Activated naive CD4-positive, alpha-beta T cell treated with anti-CD3 and anti-CD28 coated beads for 36 hours (primary cell): ENCODE measurements at regions not wholly inside any gene's neighbourhood (a gene's known extent, or its start where the extent isn't known, plus 50 kb on each side); places are given as distances from the start of the nearest gene placed in this dataset.

ENCODE experiments used
- CTCF ChIA-PET: fragments of 350-600 bp; sonication (Branson Sonifier 250); formaldehyde crosslinking; loops from one replicate; lab custom pipeline; 2021; ENCODE audit warnings: antibody characterized with exemption; lab: Charles Lee
- DNase-seq: peaks from one replicate; pipeline ENCODE4 v3.0.0-alpha.2; 2020
- H3K27ac Mint-ChIP-seq: one replicate; pipeline ENCODE4 v1.8.0; 2021; ENCODE audit warnings: mild to moderate bottlenecking, mixed read lengths
- H3K27me3 Mint-ChIP-seq: one replicate; pipeline ENCODE4 v1.8.0; 2021; ENCODE audit warnings: low read depth, mixed read lengths
- H3K36me3 Mint-ChIP-seq: one replicate; pipeline ENCODE4 v1.8.0; 2021; ENCODE audit warnings: low read depth, mixed read lengths
- H3K4me1 Mint-ChIP-seq: one replicate; pipeline ENCODE4 v1.8.0; 2021; ENCODE audit warnings: low read depth, mixed read lengths
- H3K4me3 Mint-ChIP-seq: one replicate; pipeline ENCODE4 v1.8.0; 2021; ENCODE audit warnings: mild to moderate bottlenecking, moderate library complexity, mixed read lengths
- H3K9me3 Mint-ChIP-seq: one replicate; pipeline ENCODE4 v1.8.0; 2021; ENCODE audit warnings: mixed read lengths
- intact Hi-C: fragments of 100-400 bp; cut with micrococcal nuclease; formaldehyde crosslinking; loops from one replicate; pipeline ENCODE4 v1.15.1; 2023

DNA sequence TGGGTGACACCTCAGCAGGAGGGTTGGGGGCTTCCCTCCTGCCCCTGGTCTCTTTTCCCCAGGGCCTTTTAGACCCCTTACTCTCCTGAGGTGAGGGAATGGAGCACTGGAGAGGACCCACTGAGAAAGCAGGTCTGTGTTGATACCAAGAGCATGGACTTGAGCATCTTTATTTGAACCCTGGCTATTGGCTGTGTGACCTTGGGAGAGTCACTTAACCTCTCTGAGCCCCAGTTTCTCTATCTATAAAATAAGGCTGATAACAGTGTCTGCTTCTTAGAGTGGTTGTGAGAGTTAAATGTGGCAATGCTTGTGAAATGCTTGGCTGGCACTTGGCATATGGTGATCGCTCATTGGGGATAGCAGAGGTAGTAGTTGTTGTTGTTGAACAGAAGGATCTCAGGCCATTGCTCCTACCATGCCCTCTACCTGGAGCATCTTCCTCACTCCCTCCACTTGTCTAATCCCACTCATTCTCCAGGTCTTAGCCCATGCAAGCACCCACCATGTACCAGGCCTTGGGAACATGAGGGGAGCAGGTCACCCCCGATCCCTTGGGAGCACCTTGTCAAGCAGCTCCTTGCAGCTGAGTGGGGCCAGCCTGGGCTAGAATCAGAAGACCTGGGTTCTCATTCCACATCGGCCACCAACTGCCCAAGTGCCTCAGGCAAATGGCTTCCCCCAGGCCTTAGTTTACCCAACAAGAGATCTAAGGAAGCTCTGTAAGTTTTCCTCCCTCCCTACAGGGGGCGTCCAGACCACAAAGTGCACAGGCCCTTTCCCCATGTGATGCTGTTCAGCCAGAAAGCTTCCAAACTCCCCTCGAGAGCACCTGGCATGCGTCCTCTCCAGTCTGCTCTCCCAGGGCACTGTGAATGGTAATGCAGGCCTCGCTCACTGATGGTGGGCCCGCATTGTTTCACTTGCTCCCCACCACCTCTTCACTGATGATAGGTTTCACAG, 96.7 kb downstream of the LSM3 start:
- H3K9me3 Mint-ChIP-seq: no peaks in the 10 kb centered on the region
- CTCF ChIA-PET: interaction anchor here (1.4 kb wide), 1 partner anchor 192 kb away, joined by 3 read pairs; no protein-coding TSS in a partner anchor
- peak; percentile 15 for DNase-seq
- no peaks in the 10 kb centered on the region for H3K4me1 Mint-ChIP-seq
- no peak overlapping the region for H3K27ac Mint-ChIP-seq
- no peak overlapping the region for H3K4me3 Mint-ChIP-seq
- no peaks in the 10 kb centered on the region for H3K27me3 Mint-ChIP-seq
- intact Hi-C loops: loop anchor here (1.0 kb wide), 1 partner anchor 193 kb away; no protein-coding TSS in a partner anchor
- no peaks in the 10 kb centered on the region for H3K36me3 Mint-ChIP-seq

DNA sequence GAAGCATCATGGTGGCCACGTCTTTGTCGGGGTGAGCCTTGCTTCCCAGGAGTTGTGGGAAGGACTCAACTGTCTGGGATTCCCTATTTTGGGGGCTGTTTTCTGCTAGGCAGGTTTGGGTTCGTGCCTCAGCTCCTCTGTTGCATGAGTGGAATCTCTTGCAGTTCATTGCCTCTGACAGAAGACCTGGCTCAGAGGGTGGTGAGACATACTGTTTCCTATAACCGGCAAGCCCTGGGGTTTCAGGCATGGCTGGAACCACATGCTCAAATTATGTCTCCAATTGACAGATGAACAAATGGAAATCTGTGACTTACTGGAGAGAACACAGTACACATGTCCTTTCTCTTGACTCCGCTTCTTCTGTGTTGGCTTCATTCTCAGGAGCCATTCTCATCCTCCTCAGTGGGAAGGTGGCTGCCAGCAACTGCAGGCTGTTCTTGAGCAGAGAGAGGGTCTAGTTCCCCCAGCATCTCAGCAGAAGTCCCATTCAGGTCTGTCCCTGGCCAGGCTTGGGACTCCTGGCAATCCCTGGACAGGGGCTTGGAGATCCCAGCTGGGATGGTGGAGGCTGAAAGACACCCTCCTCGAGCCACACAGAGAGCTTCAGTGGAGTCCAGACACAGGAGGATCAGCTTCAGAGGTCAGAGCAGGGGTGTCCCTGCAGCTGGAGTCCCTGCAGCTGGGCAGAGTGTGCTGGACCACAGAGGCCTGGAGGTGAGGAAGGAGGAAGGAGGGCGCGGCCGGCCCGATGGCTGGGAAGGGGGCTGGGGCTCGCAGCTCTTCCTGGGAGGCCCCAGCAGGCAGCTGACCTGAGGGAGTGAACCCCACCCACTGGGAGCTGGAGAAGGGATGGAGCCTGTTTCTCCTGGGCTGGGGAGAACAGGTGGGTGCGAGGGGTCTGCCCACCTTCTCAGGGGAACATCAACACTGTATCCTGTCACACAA, 97.6 kb downstream of the LSM3 start:
- intact Hi-C loops: loop anchor here (1.0 kb wide), 1 partner anchor 192 kb away; no protein-coding TSS in a partner anchor
- no peaks in the 10 kb centered on the region for H3K27me3 Mint-ChIP-seq
- H3K9me3 Mint-ChIP-seq: no peaks in the 10 kb centered on the region
- no peak overlapping the region for H3K27ac Mint-ChIP-seq
- no peaks in the 10 kb centered on the region for H3K36me3 Mint-ChIP-seq
- CTCF ChIA-PET: interaction anchor here (1.0 to 1.4 kb wide), 2 partner anchors 191 to 234 kb away, joined by 3 to 4 read pairs; no protein-coding TSS in a partner anchor
- DNase-seq: no peak
- H3K4me3 Mint-ChIP-seq: no peak overlapping the region
- no peaks in the 10 kb centered on the region for H3K4me1 Mint-ChIP-seq

DNA sequence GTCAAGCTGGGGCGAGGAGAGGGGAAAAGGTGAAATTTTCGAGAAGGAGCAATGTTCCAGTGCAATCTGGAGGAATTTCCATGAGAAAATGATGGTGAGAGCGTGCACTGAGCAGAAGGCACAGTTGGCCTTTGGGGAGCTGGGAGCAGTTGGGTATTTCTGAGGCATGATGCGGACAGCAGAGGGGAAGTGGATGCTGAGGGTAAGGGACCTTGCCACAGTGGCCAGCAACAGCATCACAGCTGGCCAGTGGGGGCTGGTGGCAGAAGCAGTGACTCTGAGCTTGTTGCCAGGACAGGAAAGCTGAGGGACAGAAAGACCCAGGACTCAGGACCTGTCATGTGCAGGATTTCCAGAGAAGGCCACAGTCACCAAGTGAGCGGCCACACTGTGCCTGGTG, 98.9 kb downstream of the LSM3 start:
- Mint-ChIP-seq H3K27me3 (no peaks in the 10 kb centered on the region), H3K27ac (no peak overlapping the region), H3K4me1 (no peaks in the 10 kb centered on the region), H3K9me3 (no peaks in the 10 kb centered on the region), H3K36me3 (no peaks in the 10 kb centered on the region), H3K4me3 (no peak overlapping the region)
- CTCF ChIA-PET: interaction anchor here (0.9 to 2.1 kb wide), 3 partner anchors 16 to 190 kb away, joined by 3 to 6 read pairs (median 3); no protein-coding TSS in a partner anchor
- no peak for DNase-seq
- intact Hi-C loops: no loop called here

DNA sequence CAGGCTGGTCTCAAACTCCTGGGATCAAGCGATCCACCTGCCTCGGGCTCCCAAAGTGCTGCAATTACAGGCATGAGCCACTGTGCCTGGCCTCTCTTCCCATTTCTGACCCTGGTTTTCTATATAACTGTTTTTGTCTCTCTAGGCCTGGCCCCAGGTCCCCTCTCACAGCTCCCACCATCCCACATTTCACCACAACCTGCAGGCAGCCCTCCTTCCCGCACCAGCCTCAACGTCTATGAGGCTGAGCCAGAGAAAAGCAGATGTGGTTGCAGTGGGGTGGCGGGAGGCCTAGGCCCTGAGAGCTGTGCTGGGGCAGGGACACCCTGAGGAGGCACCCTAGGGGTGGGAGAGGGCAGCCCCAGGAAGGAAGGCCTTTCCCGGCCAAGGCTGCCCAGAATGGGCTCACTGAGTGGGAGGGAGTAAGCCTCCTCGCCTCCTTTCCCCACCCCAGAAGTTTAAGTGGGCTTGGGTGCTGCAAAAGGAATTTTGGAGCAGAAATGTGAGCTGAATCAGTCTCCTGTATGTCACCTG, 99.7 kb downstream of the LSM3 start:
- H3K4me3 Mint-ChIP-seq: no peak overlapping the region
- no peaks in the 10 kb centered on the region for H3K27me3 Mint-ChIP-seq
- H3K4me1 Mint-ChIP-seq: no peaks in the 10 kb centered on the region
- H3K36me3 Mint-ChIP-seq: no peaks in the 10 kb centered on the region
- intact Hi-C loops: no loop called here
- CTCF ChIA-PET: interaction anchor here (0.9 to 2.1 kb wide), 3 partner anchors 17 to 189 kb away, joined by 3 to 6 read pairs (median 3); no protein-coding TSS in a partner anchor
- no peak for DNase-seq
- H3K27ac Mint-ChIP-seq: no peak overlapping the region
- no peaks in the 10 kb centered on the region for H3K9me3 Mint-ChIP-seq

DNA sequence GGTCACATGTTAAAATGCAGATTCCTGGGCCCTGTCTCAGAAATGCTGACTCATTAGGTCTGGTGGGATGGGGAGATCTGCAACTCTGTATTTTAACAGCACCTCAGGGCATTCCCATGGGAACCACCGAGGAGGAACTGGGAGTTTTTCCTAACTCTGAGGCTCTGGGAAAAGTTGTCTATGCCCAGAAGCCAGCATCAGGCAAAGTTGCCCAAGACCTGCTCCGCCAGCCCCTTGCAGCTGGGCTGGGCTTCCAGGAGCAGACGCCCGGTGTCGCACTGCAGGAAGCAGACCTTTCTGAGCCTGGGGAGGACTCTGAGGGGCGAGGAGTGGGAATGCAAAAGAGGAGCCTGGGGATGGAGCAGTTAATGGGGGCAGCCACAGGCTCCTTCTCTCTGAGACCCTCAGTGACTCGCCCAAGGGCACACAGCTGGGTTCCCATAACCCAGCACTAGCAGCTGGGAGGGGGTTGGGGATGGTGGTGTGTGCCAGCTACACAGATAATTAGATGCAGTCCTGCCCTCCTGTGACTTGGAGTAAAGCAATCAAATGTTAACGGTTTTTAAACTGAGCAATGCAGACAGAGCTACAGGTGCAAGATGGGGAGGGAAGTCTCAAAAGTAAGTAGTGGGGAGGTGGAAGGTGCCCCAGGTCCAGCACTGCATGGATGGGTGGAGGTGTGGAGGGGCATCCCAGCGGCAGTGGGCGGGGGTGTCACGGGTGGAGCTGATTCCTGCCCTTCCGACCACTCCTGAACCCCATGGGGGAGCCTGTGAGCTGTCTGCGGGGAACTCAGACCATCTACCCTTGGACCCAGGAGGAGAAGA, 100.4 kb downstream of the LSM3 start:
- Mint-ChIP-seq H3K36me3 (no peaks in the 10 kb centered on the region), H3K4me1 (no peaks in the 10 kb centered on the region), H3K9me3 (no peaks in the 10 kb centered on the region), H3K27me3 (no peaks in the 10 kb centered on the region), H3K27ac (no peak overlapping the region), H3K4me3 (no peak overlapping the region)
- CTCF ChIA-PET: interaction anchor here (0.6 to 2.1 kb wide), 2 partner anchors 13 to 18 kb away, joined by 3 to 6 read pairs; no protein-coding TSS in a partner anchor
- intact Hi-C loops: no loop called here
- no peak for DNase-seq

DNA sequence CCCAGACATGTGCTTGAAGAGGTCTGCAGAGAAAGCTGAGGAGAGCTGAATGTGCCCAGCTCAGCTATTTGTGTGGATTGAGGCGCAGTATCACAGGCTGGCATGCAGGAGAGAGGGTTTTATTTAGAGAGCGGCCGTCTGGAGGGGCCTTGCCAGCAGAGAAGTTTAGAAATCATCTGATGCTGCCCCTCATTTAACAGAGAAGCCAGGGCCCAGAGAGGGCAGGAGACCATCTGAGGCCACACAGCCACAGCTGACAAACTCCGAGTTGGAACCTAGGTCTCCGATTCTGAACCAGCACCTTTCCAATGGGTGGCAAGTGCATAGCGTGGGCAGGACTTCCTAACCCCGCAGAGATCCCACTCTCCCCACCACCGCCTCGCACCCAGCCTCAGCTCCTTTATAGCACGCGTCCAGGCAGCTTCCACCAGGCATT, 101.0 kb downstream of the LSM3 start:
- intact Hi-C loops: no loop called here
- H3K27ac Mint-ChIP-seq: no peak overlapping the region
- H3K4me3 Mint-ChIP-seq: no peak overlapping the region
- CTCF ChIA-PET: interaction anchor here (0.6 kb wide), 1 partner anchor 14 kb away, joined by 3 read pairs; no protein-coding TSS in a partner anchor
- DNase-seq: no peak
- no peaks in the 10 kb centered on the region for H3K9me3 Mint-ChIP-seq
- H3K36me3 Mint-ChIP-seq: no peaks in the 10 kb centered on the region
- no peaks in the 10 kb centered on the region for H3K4me1 Mint-ChIP-seq
- no peaks in the 10 kb centered on the region for H3K27me3 Mint-ChIP-seq

DNA sequence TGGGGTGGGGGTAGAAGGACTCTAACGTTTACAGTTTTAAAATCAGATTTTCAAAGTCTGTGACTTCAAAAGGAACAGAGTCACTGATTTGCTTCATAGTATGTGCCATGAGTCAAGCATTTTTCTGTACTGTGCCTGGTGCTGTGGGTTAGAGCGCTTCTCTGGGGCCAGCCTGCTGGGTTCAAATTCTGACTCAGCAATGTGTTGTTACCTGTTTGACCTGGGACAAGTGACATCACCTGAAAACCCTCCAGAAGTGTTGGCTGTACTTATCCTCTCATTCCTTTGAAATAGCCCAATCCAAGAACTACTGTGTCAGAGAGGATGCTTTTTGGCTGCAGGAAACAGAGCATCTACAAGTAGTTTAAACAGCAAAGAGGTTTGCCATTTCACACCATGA, 101.7 kb downstream of the LSM3 start:
- Mint-ChIP-seq H3K4me3 (no peak overlapping the region), H3K36me3 (no peaks in the 10 kb centered on the region), H3K27ac (no peak overlapping the region), H3K4me1 (no peaks in the 10 kb centered on the region), H3K9me3 (no peaks in the 10 kb centered on the region), H3K27me3 (no peaks in the 10 kb centered on the region)
- intact Hi-C loops: no loop called here
- DNase-seq: no peak
- CTCF ChIA-PET: interaction anchor here (1.3 to 1.5 kb wide), 2 partner anchors 19 to 187 kb away, joined by 3 to 6 read pairs; no protein-coding TSS in a partner anchor

DNA sequence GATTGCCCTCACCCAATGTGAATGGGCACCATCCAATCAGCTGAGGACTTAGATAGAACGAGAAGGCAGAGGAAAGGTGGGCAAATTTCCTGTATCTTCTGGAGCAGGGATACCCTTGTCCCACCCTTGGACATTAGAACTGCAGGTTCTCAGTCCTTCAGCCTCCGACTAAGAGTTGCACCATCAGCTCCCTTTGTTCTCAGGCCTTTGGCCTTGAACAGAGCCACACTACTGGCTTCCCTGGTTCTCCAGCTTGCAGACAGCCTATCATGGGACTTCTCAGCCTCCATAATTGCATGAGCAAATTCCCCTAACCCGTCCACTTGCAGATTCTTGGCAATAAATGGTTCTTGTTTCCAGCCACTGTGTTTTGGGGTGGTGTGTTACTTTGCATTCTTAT, 102.4 kb downstream of the LSM3 start:
- H3K9me3 Mint-ChIP-seq: no peaks in the 10 kb centered on the region
- H3K27me3 Mint-ChIP-seq: no peaks in the 10 kb centered on the region
- H3K27ac Mint-ChIP-seq: no peak overlapping the region
- H3K4me3 Mint-ChIP-seq: no peak overlapping the region
- CTCF ChIA-PET: interaction anchor here (0.6 to 1.5 kb wide), 3 partner anchors 19 to 186 kb away, joined by 3 to 6 read pairs (median 3); no protein-coding TSS in a partner anchor
- DNase-seq: no peak
- intact Hi-C loops: no loop called here
- no peaks in the 10 kb centered on the region for H3K4me1 Mint-ChIP-seq
- H3K36me3 Mint-ChIP-seq: no peaks in the 10 kb centered on the region

DNA sequence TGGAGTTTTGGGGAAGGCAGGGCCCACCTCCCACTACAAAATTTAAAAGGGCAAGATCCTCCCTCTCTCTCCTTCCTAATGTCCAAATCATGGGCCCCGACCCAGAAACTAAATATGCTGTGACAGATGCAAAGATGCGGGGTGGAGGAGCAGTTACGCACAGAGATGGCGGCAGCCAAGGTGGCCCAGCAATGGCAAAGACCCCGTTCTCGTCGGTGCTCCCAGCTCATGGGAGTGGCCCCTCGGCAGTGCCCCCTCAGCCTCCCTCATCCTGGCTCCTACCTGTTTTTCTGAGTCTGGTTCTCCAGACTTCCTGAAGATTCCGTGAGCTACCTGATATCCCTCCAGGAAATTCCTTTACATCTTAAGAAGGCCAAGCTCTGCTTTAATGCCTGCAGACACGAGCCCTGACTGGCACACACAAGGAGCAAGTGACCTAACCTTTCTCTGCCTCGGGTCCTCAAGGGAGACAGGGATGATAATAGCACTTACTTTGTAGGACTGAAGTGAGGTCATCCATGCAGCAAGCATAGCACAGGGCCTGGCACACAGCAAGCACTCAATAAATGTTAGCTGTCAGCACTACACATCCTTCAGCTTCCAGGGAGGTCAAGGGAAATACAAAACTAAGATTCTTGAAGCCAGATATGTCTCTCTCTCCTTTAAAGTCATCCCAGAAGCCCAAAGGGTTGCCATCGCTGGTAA, 103.5 kb downstream of the LSM3 start:
- Mint-ChIP-seq H3K9me3 (no peaks in the 10 kb centered on the region), H3K27me3 (no peaks in the 10 kb centered on the region), H3K4me1 (no peaks in the 10 kb centered on the region), H3K36me3 (no peaks in the 10 kb centered on the region), H3K4me3 (no peak overlapping the region), H3K27ac (no peak overlapping the region)
- DNase-seq: no peak
- intact Hi-C loops: no loop called here
- CTCF ChIA-PET: no interaction called here

DNA sequence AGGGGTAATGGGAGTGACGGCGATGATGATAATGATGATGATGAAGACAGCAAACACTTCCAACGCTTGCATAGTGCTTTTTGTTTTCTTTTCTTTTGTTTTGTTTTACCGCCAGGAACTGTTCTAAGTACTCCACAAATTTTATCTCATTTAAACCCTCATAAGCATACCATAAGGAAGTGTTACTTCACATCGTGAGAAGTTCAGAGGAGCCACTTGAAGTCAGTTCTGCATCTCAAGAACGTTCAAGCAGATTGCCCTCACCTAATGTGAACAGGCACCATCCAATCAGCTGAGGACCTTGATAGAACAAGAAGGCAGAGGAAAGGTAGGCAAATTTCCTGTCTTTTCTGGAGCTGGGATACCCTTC, 104.1 kb downstream of the LSM3 start:
- intact Hi-C loops: no loop called here

More for the DNA sequence above, 104.1 kb downstream of the LSM3 start:
- Mint-ChIP-seq H3K27ac (no peak overlapping the region), H3K4me3 (no peak overlapping the region), H3K4me1 (no peaks in the 10 kb centered on the region), H3K9me3 (no peaks in the 10 kb centered on the region), H3K27me3 (no peaks in the 10 kb centered on the region), H3K36me3 (no peaks in the 10 kb centered on the region)
- CTCF ChIA-PET: no interaction called here
- no peak for DNase-seq
